Left cardiac atrium (tissue), 4 donors: ENCODE measurements at regions not wholly inside any gene's neighbourhood (a gene's known extent, or its start where the extent isn't known, plus 50 kb on each side); places are given as distances from the start of the nearest gene placed in this dataset.
A peak's percentile ranks its signal among the peaks of the same experiment; 100 is the strongest.
"Not testable (repeated sequence)": the region's sequence is repeated elsewhere in the genome, so short reads cannot be mapped to it uniquely, and the experiment has no call there.

Source experiments
- ATAC-seq, 2 donors: fragments of 200-7000 bp; cut with Tn5 transposase; one replicate each; pipeline ENCODE4 v1.9.1; 2020; ENCODE audit warnings: mild to moderate bottlenecking in 2 of 2, moderate library complexity in 2 of 2
- DNase-seq: peaks from one replicate; pipeline ENCODE4 v3.0.0-alpha.2; 2020
- intact Hi-C, 2 donors: fragments of 100-400 bp; cut with DNase I; formaldehyde crosslinking; loops; one replicate each; pipeline versions ENCODE4 v1.14.1 to v1.15.1; 2022 to 2023
- donor health status: DM: no; HTN: yes; CAD: no.
- donor health status: DM: no; HTN: yes; CAD: no; lungs with severe emphysema.
- donor health status: DM: yes; HTN: yes; CAD: no.
- donor health status: Dilated cardiomyopathy.

DNA sequence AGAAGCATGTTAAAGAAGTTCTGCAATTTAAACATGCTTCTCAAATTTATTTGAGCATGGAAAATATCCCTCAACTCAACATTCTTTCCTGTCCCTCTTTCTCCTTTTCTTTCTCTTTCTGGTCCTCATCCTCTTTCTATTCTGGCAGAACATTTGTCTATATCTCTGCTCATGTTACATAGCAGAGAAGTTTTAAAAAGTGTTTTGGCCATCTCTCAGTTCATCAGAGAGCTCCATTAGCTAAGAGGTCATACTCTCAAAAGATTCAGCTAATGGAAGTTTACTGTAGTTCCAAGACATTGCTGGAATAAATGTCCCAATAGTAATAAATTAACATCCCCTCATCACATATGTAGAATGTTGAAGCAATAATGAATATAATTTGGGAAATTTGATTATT lies 53.5 kb downstream of the XCL2 start:
- intact Hi-C loops = no loop called here
- DNase-seq (no peak), ATAC-seq (no peak)

DNA sequence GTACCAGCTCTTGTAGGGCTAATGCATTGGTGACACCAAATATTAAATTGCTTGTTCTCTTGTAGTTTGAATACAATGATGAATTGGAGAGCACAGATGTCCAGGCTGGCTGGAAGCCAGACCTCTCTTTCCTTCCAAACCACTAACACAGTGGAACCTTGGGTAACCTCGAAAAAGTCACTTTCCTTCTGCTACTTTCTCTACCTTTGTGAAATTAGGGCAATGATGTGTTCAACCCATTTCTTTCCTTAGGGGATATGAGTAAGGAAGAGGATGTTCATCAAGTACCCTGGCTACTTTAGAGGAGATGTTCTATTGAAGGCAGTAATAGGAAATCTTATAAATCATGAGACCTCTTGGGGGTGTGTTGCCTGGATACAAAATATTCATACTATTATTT lies 55.7 kb downstream of the XCL2 start:
- ATAC-seq (peak; percentile 44 to 50), DNase-seq (peak; percentile 52)
- intact Hi-C loops = no loop called here

DNA sequence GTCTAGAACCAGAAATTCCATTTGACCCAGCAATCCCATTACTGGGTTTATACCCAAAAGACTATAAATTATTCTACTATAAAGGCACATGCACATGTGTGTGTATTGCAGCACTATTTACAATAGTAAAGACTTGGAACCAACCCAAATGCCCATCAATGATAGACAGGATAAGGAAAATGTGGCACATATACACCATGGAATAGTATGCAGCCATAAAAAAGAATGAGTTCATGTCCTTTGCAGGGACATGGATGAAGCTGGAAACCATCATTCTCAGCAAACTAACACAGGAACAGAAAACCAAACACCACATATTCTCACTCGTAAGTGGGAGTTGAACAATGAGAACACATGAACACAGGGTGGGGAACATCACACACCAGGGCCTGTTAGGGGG lies 57.0 kb downstream of the XCL2 start:
- ATAC-seq, DNase-seq, intact Hi-C loops: not testable (repeated sequence)

DNA sequence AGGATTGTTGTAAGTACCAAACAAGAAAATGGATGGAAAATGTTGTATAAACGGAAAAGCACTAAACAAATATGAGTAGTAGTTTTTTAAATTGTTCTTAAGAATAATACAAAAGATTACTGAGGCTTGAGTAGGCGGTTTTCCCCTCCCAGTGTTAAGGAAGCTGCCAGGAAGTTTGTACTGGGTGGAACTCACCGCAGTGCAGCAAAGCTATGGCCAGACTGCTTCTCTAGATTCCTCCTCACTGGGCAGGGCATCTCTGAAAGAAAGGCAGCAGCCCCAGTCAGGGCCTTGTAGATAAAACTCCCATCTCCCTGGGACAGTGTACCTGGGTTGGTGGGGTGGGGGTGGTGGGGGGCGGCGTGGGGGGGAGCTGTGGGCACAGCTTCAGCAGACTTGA lies 58.7 kb downstream of the XCL2 start:
- peak; percentile 78 to 82 for ATAC-seq

DNA sequence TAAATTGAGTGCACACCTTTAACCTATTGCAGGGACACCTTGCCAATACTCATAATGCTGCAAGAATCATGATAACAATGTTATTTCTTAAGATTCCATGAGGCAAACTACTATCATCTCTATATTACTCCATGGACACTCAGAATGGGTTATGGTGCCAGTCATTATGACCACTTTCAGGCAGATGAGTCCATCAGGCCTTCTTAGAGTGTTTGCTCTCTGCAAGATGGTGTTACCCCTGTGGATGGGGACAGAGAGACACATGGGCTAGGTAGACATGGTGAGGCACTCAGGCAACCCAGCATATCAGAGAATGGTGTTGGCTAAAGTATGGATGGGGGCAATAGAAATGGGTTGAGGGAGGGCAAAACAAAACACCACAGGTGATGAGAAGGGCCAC lies 59.7 kb downstream of the XCL2 start:
- DNase-seq = no peak
- intact Hi-C loops = no loop called here
- ATAC-seq = no peak

More for the DNA sequence above, 58.7 kb downstream of the XCL2 start:
- DNase-seq = peak; percentile 35
- intact Hi-C loops = no loop called here

DNA sequence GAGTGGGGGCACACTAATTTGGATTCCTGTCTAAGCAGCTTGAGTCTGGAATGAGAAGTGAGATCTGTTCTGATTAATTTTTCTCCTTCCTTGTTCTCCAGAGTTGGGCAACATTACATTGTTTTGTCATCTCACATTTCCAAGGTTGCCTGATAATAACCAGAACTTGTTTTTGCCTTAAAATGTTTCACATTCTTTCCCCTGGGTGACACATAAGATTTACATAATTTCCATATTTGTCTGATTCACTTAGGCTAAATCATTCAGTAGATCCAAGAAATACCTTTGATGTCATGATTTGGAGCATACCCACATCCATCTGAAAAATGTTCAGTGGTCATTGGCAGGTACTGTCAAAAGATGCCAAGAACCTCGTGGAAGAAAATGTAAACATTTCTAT lies 60.3 kb downstream of the XCL2 start:
- intact Hi-C loops = no loop called here
- DNase-seq (no peak), ATAC-seq (peak in 1 of 2 donors; percentile 55)

DNA sequence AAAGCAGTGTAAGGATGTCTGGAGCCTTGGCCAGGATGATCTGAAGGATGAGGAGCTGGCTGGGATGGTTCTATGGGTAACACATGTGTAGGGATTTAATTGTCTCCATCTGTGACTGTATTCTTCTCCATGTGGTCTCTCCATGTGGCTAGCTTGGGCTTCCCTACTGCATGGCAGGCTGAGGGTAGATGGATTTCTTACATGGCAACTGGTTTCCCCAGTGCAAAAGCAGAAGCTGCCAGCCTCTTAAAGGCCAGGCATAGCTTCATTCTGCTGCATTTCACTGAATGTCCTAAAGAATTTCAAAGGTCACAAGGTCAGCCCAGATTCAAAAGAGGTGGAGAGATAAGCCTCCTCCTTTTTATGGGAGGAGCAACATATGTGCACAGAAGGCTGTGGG lies 61.7 kb downstream of the XCL2 start:
- intact Hi-C loops = no loop called here
- DNase-seq (no peak), ATAC-seq (no peak)

DNA sequence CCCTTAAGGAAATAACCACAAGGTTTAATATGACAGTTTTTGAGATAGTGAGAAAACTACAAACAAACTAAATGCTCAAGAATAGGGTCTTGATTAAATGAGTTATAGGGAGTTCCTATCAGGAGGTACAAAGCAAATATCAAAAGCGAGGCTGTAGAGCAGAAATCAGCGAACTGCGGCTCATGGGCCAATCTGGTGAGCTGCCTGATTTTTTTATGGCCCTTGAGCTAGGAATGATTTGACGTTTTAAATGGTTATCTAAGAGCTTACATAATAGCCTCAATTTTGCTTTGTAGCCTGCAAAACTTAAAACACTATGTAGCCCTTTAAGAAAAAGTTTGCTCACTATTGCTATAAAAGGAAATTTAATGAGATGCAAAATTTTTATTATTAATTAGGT lies 62.2 kb downstream of the XCL2 start:
- intact Hi-C loops = no loop called here
- no peak for DNase-seq
- peak in 1 of 2 donors; percentile 63 for ATAC-seq

DNA sequence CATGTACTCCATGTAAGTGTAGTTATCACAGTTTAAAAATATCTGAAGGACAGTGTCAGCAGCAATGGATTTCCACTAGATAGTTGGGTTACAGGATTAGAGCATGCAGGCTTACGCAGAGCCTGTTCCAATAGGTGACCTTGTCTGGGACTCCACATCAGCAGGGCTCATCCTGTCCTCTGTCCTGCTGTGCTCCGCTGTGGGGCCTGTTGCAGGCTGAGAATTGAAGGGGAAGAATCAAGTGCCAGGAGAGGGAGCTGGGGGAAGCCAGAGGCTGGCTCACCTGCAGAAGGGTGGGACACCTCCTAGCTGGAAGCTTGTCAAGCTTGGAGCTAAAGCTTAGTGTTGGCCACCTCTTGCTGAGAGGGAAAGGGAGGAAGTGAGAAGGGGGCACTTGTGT lies 62.8 kb downstream of the XCL2 start:
- intact Hi-C loops = no loop called here
- DNase-seq (no peak), ATAC-seq (no peak)

DNA sequence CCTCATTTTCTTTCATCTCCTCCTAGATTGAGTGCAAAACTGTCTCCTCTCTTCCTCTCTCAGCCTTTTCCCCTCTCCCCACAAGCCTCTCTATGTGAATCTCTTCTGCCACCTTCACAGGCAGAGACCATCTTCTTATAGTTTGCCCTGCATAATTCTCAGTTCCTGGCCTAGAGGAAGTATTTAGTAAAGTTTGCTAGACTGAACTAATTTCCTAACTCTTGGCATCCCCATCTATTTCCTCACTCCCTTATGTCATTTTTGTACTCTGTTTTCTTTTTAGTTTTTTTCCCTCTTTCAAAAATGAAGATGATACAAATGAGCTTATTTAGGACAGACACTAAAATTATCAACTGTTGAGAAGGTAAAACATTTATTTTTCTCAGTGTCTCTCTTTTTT lies 66.0 kb downstream of the XCL2 start:
- intact Hi-C loops = no loop called here
- DNase-seq (no peak), ATAC-seq (peak in 1 of 2 donors; percentile 38)

DNA sequence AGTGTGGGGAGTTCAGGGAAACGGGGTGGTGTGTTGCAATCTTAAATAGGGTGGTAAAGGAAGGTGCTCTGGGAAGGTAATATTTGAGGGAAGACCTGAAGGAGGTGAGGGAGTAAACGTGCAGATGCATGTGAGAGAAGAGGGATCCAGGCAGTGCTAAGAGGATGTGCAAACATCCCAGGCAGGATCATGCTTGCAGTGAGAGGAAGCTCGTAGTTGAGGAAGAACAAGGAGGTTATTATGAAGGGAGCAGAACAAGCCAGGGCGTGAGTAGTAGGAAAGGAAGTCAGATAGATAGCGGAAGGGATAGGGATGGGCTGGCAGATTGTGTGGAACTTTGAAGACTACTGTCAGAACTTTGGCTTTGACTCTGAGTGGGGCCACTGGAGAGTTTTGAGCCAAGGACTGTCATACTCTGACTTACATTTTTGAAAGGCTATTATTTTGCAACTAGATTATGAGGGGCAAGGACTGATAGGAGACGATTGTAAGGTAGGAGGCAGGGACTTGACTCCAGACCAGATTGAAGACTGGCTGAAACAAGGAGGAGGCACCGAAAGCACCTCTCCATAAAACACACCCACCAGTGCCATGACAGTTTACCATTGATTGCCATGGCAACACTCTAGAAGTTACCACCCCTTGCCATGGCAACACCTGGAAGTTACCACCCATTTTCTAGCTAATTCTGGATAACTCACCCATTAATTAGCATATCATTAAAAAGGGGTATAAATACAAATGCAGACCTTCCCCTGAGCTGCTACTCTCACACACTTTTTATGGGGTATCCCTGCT lies 67.0 kb downstream of the XCL2 start:
- ATAC-seq (peak; percentile 38 to 91), DNase-seq (no peak)
- intact Hi-C loops = no loop called here

DNA sequence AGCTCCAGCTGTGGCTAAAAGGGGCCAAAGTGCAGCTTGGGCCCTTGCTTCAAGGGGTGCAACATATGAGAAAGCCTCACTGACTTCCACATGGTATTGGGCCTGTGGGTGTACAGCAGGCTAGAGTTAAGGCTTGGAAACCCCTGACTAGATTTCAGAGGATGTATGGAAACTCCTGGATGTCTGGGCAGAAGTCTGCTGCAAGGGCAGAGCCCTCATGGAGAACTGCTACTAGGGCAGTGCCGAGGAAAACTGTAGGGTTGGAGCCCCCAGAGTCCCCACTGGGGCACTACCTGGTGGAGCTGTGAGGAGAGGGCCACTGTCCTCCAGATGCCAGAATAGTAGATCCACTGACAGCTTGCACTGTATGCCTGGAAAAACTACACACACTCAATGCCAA lies 69.5 kb downstream of the XCL2 start:
- ATAC-seq (no peak), DNase-seq (no peak)
- intact Hi-C loops = no loop called here

DNA sequence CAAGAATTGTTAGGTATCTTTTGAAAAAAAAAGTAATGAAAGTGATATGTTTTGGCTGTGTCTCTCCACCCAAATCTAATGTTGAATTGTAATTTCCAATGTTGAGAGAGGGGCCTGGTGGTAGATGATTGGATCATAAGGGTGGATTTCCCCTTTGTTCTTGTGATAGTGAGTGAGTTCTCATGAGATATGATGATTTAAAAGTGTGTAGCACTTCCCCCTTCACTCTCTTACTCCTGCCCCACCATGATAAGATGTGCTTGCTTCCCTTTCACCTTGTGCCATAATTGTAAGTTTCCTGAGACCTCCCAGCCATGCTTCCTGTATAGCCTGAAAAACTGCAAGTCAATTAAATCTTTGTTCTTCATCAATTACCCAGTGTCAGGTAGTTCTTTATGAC lies 70.7 kb downstream of the XCL2 start:
- intact Hi-C loops = no loop called here
- DNase-seq (no peak), ATAC-seq (no peak)

DNA sequence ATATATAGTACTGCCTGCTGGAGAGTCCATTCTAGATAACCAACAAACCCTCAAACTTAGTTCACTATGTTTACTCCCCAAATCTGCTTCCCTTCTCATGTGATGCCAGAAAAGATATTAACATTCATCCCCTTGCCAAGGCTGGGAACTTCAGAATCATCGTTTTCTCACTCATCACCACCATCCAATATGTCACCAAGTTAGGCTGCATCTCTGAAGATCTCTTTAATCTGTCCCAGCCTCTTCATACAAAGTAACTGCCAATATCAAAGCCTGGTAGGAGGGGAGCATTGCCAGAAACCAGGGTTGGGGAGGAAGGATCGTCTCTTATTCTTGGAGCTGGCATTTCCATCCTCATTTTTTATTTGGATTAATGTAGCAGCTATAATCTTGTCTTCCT lies 71.6 kb downstream of the XCL2 start:
- no peak for ATAC-seq

DNA sequence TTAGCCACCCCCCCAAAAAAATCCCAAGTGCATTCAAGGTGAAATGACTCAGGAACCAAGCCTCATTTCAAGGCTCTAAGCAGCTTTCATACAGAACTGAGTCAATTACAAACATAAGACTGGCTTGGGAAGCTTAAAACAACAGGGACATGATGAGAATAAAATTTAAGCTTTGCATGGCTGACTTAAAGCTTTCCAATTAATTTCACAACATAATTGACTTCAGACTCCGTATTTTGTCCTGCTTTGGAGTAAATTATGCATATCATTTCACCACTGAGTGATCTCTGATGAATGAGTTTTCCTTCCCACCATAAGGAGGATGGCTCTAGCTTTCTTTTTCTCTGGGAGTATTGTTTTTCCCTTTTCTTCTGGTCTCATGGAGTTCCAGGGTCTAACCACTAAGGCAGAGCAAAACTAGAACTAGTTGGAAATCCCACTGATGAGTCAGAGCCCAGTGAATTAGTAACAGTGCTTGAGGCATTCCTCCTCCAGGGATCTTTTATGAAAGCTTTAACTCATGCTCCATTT lies 72.8 kb downstream of the XCL2 start:
- peak in 1 of 2 donors; percentile 71 for ATAC-seq
- intact Hi-C loops = no loop called here
- no peak for DNase-seq

More for the DNA sequence above, 71.6 kb downstream of the XCL2 start:
- intact Hi-C loops = no loop called here
- DNase-seq = no peak

DNA sequence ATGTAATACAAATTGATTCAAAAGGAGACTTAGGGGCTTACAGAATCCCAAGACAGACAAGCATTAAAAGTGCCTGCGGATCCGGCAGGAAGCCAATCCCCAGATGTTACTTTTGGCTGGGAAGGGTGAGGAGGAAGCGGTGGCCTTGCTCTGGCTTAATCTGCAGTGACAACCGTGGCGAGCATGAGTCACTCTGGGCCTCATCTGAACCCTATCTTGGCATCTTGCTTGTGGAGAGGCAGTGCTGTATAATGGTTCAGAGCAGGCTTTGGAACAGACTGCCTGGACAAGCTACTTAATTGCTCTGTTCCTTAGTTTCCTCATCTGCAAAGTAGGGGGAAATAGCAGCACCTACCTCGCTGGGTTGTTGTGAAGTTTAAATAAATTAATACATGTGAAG lies 74.1 kb downstream of the XCL2 start:
- ATAC-seq = peak; percentile 82 to 90
- peak; percentile 81 for DNase-seq
- intact Hi-C loops = no loop called here

DNA sequence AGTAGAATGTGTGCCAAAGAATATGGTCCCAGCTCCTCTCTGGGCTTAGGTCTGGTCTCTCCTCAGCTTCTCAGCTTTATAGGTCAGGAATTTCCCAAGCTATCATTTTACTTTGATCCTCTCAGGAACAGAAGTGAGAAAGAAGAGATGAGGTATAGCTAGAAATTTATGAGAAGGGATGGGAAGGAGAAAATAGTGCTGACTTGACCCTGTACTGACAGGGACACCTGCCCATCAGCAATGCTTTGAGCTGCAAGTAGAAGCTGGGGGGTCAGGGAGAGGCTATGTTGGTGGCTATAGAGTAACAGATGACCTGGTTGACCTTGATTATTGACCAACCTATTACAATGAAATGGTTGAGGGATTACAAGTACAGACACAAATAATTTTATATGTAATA lies 75.0 kb downstream of the XCL2 start:
- intact Hi-C loops = no loop called here
- ATAC-seq (no peak), DNase-seq (no peak)

DNA sequence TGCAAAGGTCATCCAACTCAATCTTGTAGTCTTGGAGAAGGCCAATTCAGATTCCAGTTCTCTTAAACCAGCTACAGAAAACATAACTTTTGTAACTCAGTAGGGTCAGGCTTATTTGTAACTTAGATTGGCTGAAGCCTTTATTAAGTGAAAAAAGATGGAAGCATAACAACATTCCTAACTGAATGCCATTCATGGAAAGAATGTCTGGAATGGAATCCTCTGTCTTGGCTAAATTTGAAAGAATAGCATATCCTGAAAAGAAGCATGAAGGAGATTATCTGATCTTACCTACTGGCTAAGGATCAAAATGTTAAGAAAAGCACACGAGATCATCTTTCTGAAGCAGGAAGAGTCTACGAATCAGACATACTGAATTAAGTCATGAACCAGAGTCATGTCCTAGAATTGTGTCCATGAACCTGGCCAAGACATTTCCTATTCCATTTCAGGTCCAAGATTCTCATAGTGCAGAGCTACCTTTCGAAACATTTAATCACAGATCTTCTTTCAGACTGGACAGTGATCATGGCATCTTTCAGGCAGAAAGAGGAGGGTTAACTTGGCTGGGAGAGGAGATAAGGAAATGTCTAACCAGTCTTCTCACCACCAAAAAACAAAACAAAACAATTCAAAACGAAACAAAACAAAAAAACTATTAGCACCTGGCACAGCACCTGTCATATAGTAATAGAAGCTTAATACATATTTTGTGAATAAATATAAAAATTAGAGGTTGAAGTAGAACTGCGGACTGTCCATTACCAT lies 75.6 kb downstream of the XCL2 start:
- ATAC-seq (no peak), DNase-seq (no peak)
- intact Hi-C loops = no loop called here

DNA sequence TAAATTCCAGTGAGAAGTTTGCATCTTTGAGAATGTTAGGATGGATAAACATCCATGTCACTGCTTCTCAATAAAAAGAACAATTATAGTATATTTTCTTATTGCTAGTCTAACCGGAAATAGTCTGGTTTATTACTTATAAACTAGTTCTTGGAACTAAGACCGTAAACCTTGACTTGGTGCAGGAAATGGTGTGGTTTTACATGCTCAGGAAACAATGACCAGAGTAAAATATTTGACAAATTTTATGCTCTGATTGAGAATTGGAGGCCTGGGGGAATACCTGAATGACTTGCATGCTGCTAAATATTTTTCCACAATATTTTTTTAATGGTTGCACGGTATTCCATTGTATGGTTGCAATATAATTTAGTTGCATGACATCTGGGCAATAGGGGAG lies 76.3 kb downstream of the XCL2 start:
- no peak for ATAC-seq
- DNase-seq = no peak
- intact Hi-C loops = no loop called here

DNA sequence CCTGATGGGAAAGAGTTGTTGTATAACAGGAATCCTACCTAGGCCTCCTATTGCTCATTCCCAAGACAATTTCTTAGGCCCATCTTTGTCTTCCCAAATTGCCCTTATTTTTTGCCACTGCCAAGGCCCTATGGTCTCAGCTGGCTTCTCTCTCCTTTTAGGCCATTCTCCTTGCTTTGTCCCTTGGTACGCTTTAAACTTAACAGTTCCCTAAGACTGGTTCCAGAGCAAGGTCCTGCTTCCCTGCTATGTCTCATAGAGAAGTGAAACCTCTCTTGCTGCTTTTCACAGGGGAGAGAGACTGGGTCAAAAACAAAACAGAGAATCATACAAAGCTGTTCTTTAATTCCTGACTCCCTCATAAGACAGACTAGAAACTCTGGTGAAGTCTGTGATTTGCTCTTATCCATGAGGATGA lies 77.1 kb downstream of the XCL2 start:
- intact Hi-C loops = no loop called here
- ATAC-seq (peak in 1 of 2 donors; percentile 21), DNase-seq (no peak)
